OCI-LY1 (cell line): ENCODE measurements at regions not wholly inside any gene's neighbourhood (a gene's known extent, or its start where the extent isn't known, plus 50 kb on each side); places are given as distances from the start of the nearest gene placed in this dataset.

Experiments
- H2AFZ ChIP-seq: fragments of 200-600 bp; sonication (generic), shearing (Covaris generic); 2 replicates; pipeline ENCODE4 v1.6.0; 2014; ENCODE audit warnings: antibody characterized with exemption, mild to moderate bottlenecking, low read length
- H3F3A ChIP-seq: fragments of 200-600 bp; sonication (generic), shearing (Covaris generic); 2 replicates; pipeline ENCODE4 v1.6.0; 2014; ENCODE audit warnings: mild to moderate bottlenecking, antibody characterized with exemption, low read length, moderate library complexity; ENCODE audit not compliant: insufficient read depth
- H3K27ac ChIP-seq: fragments of 200-600 bp; sonication (generic); 2 replicates; pipeline ENCODE4 v1.5.1; 2014; ENCODE audit warnings: low read length, mixed run types, mild to moderate bottlenecking, low read depth; ENCODE audit not compliant: poor library complexity, severe bottlenecking
- H3K27me3 ChIP-seq: fragments of 200-600 bp; sonication (generic); 2 replicates; pipeline ENCODE4 v1.6.0; 2014; ENCODE audit warnings: antibody characterized with exemption, mild to moderate bottlenecking, low read length, moderate library complexity; ENCODE audit not compliant: insufficient read depth
- H3K36me3 ChIP-seq: fragments of 200-600 bp; sonication (generic); 2 replicates; pipeline ENCODE4 v1.6.1; 2014; ENCODE audit warnings: mild to moderate bottlenecking, antibody characterized with exemption, low read length, moderate library complexity, mixed read lengths; ENCODE audit not compliant: insufficient read depth
- H3K4me1 ChIP-seq: fragments of 200-600 bp; sonication (generic); 2 replicates; pipeline ENCODE4 v1.5.1; 2014; ENCODE audit warnings: mild to moderate bottlenecking, low read length, moderate library complexity; ENCODE audit not compliant: insufficient read depth, severe bottlenecking
- H3K4me2 ChIP-seq: fragments of 200-600 bp; sonication (generic), shearing (Covaris generic); 2 replicates; pipeline ENCODE4 v1.6.1; 2014; ENCODE audit warnings: low read length
- H3K4me3 ChIP-seq: fragments of 200-600 bp; sonication (generic); 2 replicates; pipeline ENCODE4 v1.5.1; 2014; ENCODE audit warnings: low read length, low read depth, mild to moderate bottlenecking, mixed read lengths; ENCODE audit not compliant: poor library complexity, severe bottlenecking
- H3K79me2 ChIP-seq: fragments of 200-600 bp; shearing (Covaris generic); 2 replicates; pipeline ENCODE4 v1.6.1; 2016; ENCODE audit warnings: mixed run types, low read length, mixed read lengths; ENCODE audit not compliant: insufficient read depth
- H3K9ac ChIP-seq: fragments of 200-600 bp; sonication (generic), shearing (Covaris generic); 2 replicates; pipeline ENCODE4 v1.6.1; 2014; ENCODE audit warnings: mild to moderate bottlenecking, low read length, mixed read lengths
- H3K9me2 ChIP-seq: fragments of 200-600 bp; sonication (generic), shearing (Covaris generic); 2 replicates; pipeline ENCODE4 v1.6.1; 2014; ENCODE audit warnings: low read depth, mild to moderate bottlenecking, low read length, mixed read lengths
- H3K9me3 ChIP-seq: fragments of 200-600 bp; shearing (Covaris generic); 2 replicates; pipeline ENCODE4 v1.6.1; 2014; ENCODE audit warnings: low read length, mixed read lengths
- H4K20me1 ChIP-seq: fragments of 200-600 bp; sonication (generic), shearing (Covaris generic); 2 replicates; pipeline ENCODE4 v1.6.0; 2016; ENCODE audit warnings: mild to moderate bottlenecking, low read length; ENCODE audit not compliant: insufficient read depth
- CTCF ChIP-seq: fragments of 200-600 bp; sonication (generic), shearing (Covaris generic); IDR thresholded peaks from 2 replicates; pipeline ENCODE4 v1.5.1; 2017; ENCODE audit warnings: mild to moderate bottlenecking, antibody characterized with exemption, low read length, moderate library complexity, mixed read lengths
- EZH2 ChIP-seq: fragments of 200-600 bp; sonication (generic), shearing (Covaris generic); IDR thresholded peaks from 2 replicates; pipeline ENCODE4 v1.8.0; 2017; ENCODE audit warnings: borderline replicate concordance, mixed run types, mild to moderate bottlenecking, antibody characterized with exemption, low read length, moderate library complexity, mixed read lengths

DNA sequence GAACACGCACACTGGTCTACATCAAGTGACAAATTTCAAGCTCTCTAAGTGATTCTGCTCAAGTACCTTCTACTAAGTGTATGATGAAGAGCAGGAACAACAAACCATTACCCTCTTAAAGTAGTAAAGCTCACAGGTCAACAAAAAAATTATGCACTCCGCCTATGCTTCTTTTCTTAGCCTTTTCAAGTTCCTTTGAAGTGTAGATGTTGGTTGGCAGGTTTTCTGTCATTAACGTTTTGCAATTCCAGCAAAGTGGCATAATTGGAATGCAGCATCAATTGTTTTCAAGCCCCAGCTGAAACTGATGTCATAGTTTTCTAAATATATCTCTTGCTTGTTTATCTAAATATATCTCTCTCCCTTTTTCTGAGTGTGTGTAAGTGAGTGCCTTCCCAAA, 396.9 kb upstream of the EYS start:
- H3K9ac ChIP-seq = no peak overlapping the region
- H3F3A ChIP-seq = no peaks in the 10 kb centered on the region
- no peaks in the 10 kb centered on the region for H3K27me3 ChIP-seq
- H3K4me3 ChIP-seq = no peak overlapping the region
- H4K20me1 ChIP-seq = no peaks in the 10 kb centered on the region
- H3K27ac ChIP-seq = no peak overlapping the region
- no peaks in the 10 kb centered on the region for H3K4me1 ChIP-seq
- no peak for TF ChIP-seq EZH2
- TF ChIP-seq CTCF = no peak
- H3K4me2 ChIP-seq = no peak overlapping the region
- H3K36me3 ChIP-seq = no peaks in the 10 kb centered on the region
- no peaks in the 10 kb centered on the region for H3K9me3 ChIP-seq
- no peaks in the 10 kb centered on the region for H3K9me2 ChIP-seq
- H3K79me2 ChIP-seq = no peaks in the 10 kb centered on the region
- no peak overlapping the region for H2AFZ ChIP-seq

DNA sequence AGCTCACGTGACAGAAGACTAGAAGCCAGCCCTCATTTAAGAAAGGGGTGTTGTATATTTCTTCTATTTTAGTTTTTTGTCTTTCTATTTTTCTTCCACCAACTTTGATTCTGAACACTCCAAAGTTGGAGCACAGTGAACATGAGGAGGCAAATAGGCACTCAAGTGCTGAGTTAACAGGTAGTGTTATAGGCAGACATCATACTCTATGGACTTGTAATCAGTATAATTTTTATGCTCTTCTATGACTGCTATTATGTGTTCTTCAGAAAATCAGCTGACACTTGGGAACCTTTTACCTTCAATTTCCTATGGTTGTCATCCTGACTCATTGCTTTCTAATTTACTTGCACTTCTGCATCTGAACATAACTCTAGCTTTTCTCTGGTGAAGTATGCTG, 396.3 kb upstream of the EYS start:
- no peak overlapping the region for H3K9ac ChIP-seq
- no peaks in the 10 kb centered on the region for H3F3A ChIP-seq
- no peaks in the 10 kb centered on the region for H3K36me3 ChIP-seq
- TF ChIP-seq CTCF (no peak), EZH2 (no peak)
- H3K27ac ChIP-seq = no peak overlapping the region
- H3K4me3 ChIP-seq = no peak overlapping the region
- H3K79me2 ChIP-seq = no peaks in the 10 kb centered on the region
- H4K20me1 ChIP-seq = no peaks in the 10 kb centered on the region
- H3K9me3 ChIP-seq = no peaks in the 10 kb centered on the region
- no peak overlapping the region for H3K4me2 ChIP-seq
- no peak overlapping the region for H2AFZ ChIP-seq
- H3K27me3 ChIP-seq = no peaks in the 10 kb centered on the region
- no peaks in the 10 kb centered on the region for H3K9me2 ChIP-seq
- H3K4me1 ChIP-seq = no peaks in the 10 kb centered on the region

- Histone ChIP-seq H3K9ac (no peak overlapping the region), H3K4me1 (no peaks in the 10 kb centered on the region), H3F3A (no peaks in the 10 kb centered on the region), H3K4me3 (no peak overlapping the region), H3K36me3 (no peaks in the 10 kb centered on the region), H2AFZ (no peak overlapping the region), H3K4me2 (no peak overlapping the region), H4K20me1 (no peaks in the 10 kb centered on the region), H3K9me2 (no peaks in the 10 kb centered on the region), H3K79me2 (no peaks in the 10 kb centered on the region), H3K27ac (no peak overlapping the region), H3K27me3 (no peaks in the 10 kb centered on the region), H3K9me3 (no peaks in the 10 kb centered on the region)
- TF ChIP-seq EZH2 (no peak), CTCF (no peak)
Measured at GRCh38 chr6:66096679-66097078, 389.7 kb upstream of the EYS start.
